CD14-positive monocyte (primary cell): ENCODE measurements at regions not wholly inside any gene's neighbourhood (a gene's known extent, or its start where the extent isn't known, plus 50 kb on each side); places are given as distances from the start of the nearest gene placed in this dataset.

Source experiments
- DNase-seq, 3 donors: peaks; one replicate each; pipeline ENCODE4 v3.0.0-alpha.2; 2011 to 2022
- H2AFZ ChIP-seq: 2 replicates; pipeline ENCODE4 v1.6.0; 2012; ENCODE audit warnings: mild to moderate bottlenecking, low read depth, low read length, inconsistent platforms; ENCODE audit not compliant: insufficient read depth, poor library complexity, severe bottlenecking
- H3K27ac ChIP-seq, 2 donors: 1 replicate in 1 of 2; 2 replicates in 1 of 2; pipeline ENCODE4 v1.5.1; 2012 to 2013; ENCODE audit warnings: low read length in 2 of 2, control low read depth in 1 of 2, inconsistent platforms in 1 of 2, low read depth in 1 of 2, mild to moderate bottlenecking in 1 of 2
- H3K27me3 ChIP-seq, 2 donors: one replicate each; pipeline versions ENCODE4 v1.6.0 to v1.6.1; 2011 to 2013; ENCODE audit warnings: low read length in 2 of 2; ENCODE audit not compliant: control insufficient read depth in 2 of 2, insufficient read depth in 2 of 2
- H3K36me3 ChIP-seq, 2 donors: replicated peaks in 1 of 2; 1 replicate in 1 of 2; 2 replicates in 1 of 2; pipeline versions ENCODE4 v1.5.1 to v1.6.1; 2012 to 2013; ENCODE audit warnings: low read length in 2 of 2, control low read depth in 1 of 2, inconsistent platforms in 1 of 2, mild to moderate bottlenecking in 1 of 2; ENCODE audit not compliant: insufficient read depth in 2 of 2, control insufficient read depth in 1 of 2
- H3K4me1 ChIP-seq, 2 donors: 1 replicate in 1 of 2; 2 replicates in 1 of 2; pipeline versions ENCODE4 v1.5.1 to v1.6.1; 2012 to 2013; ENCODE audit warnings: low read length in 2 of 2, control low read depth in 1 of 2, inconsistent platforms in 1 of 2, mild to moderate bottlenecking in 1 of 2, moderate library complexity in 1 of 2; ENCODE audit not compliant: insufficient read depth in 2 of 2, control insufficient read depth in 1 of 2
- H3K4me2 ChIP-seq: replicated peaks from 2 replicates; pipeline ENCODE3; 2012; ENCODE audit warnings: low read length, moderate library complexity, mild to moderate bottlenecking; ENCODE audit not compliant: poor library complexity, severe bottlenecking; ENCODE audit errors: extremely low read depth
- H3K4me3 ChIP-seq, 3 experiments: fragments of 200-600 bp in 1 of 3; sonication (generic) in 1 of 3; replicated peaks in 1 of 3; 1 replicate in 2 of 3; 2 replicates in 1 of 3; pipeline ENCODE4 v1.5.1; 2011 to 2013; ENCODE audit warnings: low read length in 3 of 3, mild to moderate bottlenecking in 3 of 3, control low read depth in 2 of 3, low read depth in 2 of 3, inconsistent platforms in 1 of 3, moderate library complexity in 1 of 3
- H3K79me2 ChIP-seq: 2 replicates; pipeline ENCODE4 v1.6.0; 2012; ENCODE audit warnings: mild to moderate bottlenecking, control low read depth, inconsistent platforms, low read length, moderate library complexity; ENCODE audit not compliant: insufficient read depth
- H3K9ac ChIP-seq: 2 replicates; pipeline ENCODE4 v1.6.0; 2017; ENCODE audit warnings: low read length, mild to moderate bottlenecking; ENCODE audit not compliant: insufficient read depth, poor library complexity, severe bottlenecking
- H3K9me3 ChIP-seq, 2 donors: replicated peaks in 1 of 2; 1 replicate in 1 of 2; 2 replicates in 1 of 2; pipeline versions ENCODE4 v1.5.1 to v1.6.1; 2012 to 2013; ENCODE audit warnings: low read length in 2 of 2, control low read depth in 1 of 2; ENCODE audit not compliant: control insufficient read depth in 1 of 2, insufficient read depth in 1 of 2
- H4K20me1 ChIP-seq: 2 replicates; pipeline ENCODE4 v1.6.0; 2012; ENCODE audit warnings: mild to moderate bottlenecking, low read length, control low read depth, moderate library complexity; ENCODE audit not compliant: insufficient read depth
- H3K27ac Mint-ChIP-seq, 7 donors: one replicate each; pipeline ENCODE4 v1.8.0; 2020; ENCODE audit warnings: mild to moderate bottlenecking in 7 of 7, mixed read lengths in 7 of 7, moderate library complexity in 6 of 7, inconsistent platforms in 2 of 7
- H3K27me3 Mint-ChIP-seq, 3 donors: one replicate each; pipeline ENCODE4 v1.8.0; 2021 to 2022; ENCODE audit warnings: low read depth in 3 of 3, mild to moderate bottlenecking in 3 of 3, mixed read lengths in 3 of 3, moderate library complexity in 3 of 3, inconsistent platforms in 1 of 3
- H3K36me3 Mint-ChIP-seq, 2 donors: one replicate each; pipeline ENCODE4 v1.8.0; 2020; ENCODE audit warnings: mixed read lengths in 2 of 2, inconsistent platforms in 1 of 2, mild to moderate bottlenecking in 1 of 2
- H3K4me1 Mint-ChIP-seq: one replicate; pipeline ENCODE4 v1.8.0; 2020; ENCODE audit warnings: mild to moderate bottlenecking, mixed read lengths
- H3K4me3 Mint-ChIP-seq, 2 donors: one replicate each; pipeline ENCODE4 v1.8.0; 2020; ENCODE audit warnings: mild to moderate bottlenecking in 2 of 2, mixed read lengths in 2 of 2, moderate library complexity in 1 of 2
- H3K9me3 Mint-ChIP-seq, 7 donors: one replicate each; pipeline ENCODE4 v1.8.0; 2020 to 2022; ENCODE audit warnings: mixed read lengths in 7 of 7, mild to moderate bottlenecking in 6 of 7, moderate library complexity in 6 of 7, inconsistent platforms in 2 of 7
- CTCF ChIP-seq: fragments of 200-600 bp; IDR thresholded peaks from one replicate; pipeline ENCODE4 v1.8.0; 2022; ENCODE audit warnings: antibody characterized with exemption, mild to moderate bottlenecking
- WGBS: methylation state at CpG from one replicate; pipeline ENCODE4 v1.1.5; 2013; ENCODE audit warnings: missing lambda C conversion rate; ENCODE audit not compliant: insufficient coverage; 5-methylcytosine and 5-hydroxymethylcytosine counted together
- intact Hi-C, 2 donors: fragments of 100-400 bp; cut with micrococcal nuclease; formaldehyde crosslinking; loops; one replicate each; pipeline versions ENCODE4 v1.15.0 to v1.15.1; 2023

- Histone ChIP-seq H3K27me3 (no peaks in the 10 kb centered on the region), H3K4me3 (no peak overlapping the region), H2AFZ (no peak overlapping the region), H3K79me2 (no peaks in the 10 kb centered on the region), H3K9me3 (no peaks in the 10 kb centered on the region), H3K36me3 (no peaks in the 10 kb centered on the region), H3K27ac (no peak overlapping the region), H4K20me1 (no peaks in the 10 kb centered on the region), H3K9ac (no peak overlapping the region), H3K4me1 (no peaks in the 10 kb centered on the region), H3K4me2 (no peak overlapping the region)
- no peak overlapping the region for H3K4me3 Mint-ChIP-seq
- H3K4me1 Mint-ChIP-seq, result no peaks in the 10 kb centered on the region
- DNase-seq, result no peak
- intact Hi-C loops, result no loop called here
- H3K9me3 Mint-ChIP-seq, result peaks cover 0 to 12% (median 2%) of the 10 kb centered on the region in 7 donors
- no CpG with 5 or more reads among the region's 5 CpGs for WGBS
- H3K36me3 Mint-ChIP-seq, result no peaks in the 10 kb centered on the region
- H3K27me3 Mint-ChIP-seq, result peaks cover 0 to 4% (median 3%) of the 10 kb centered on the region in 3 donors
- no peak for TF ChIP-seq CTCF
- H3K27ac Mint-ChIP-seq, result no peak overlapping the region
Measured at GRCh38 chr13:21884299-21884909, 213.5 kb downstream of the FGF9 start.

- WGBS, result 41% methylated on average over 5 of the region's 9 CpGs
- peaks cover 0 to 4% of the 10 kb centered on the region in 2 donors for H3K9me3 ChIP-seq
- H2AFZ ChIP-seq, result no peak overlapping the region
- DNase-seq, result no peak
- no peaks in the 10 kb centered on the region for H3K79me2 ChIP-seq
- Mint-ChIP-seq H3K27ac (no peak overlapping the region), H3K4me3 (no peak overlapping the region), H3K4me1 (no peaks in the 10 kb centered on the region), H3K36me3 (no peaks in the 10 kb centered on the region), H3K9me3 (peaks cover 0 to 12% (median 2%) of the 10 kb centered on the region in 7 donors), H3K27me3 (peaks cover 0 to 4% (median 3%) of the 10 kb centered on the region in 3 donors)
- no peak overlapping the region for H3K27ac ChIP-seq
- H4K20me1 ChIP-seq, result no peaks in the 10 kb centered on the region
- H3K9ac ChIP-seq, result no peak overlapping the region
- no peak overlapping the region for H3K4me3 ChIP-seq
- no peak overlapping the region for H3K4me2 ChIP-seq
- no peak for TF ChIP-seq CTCF
- H3K4me1 ChIP-seq, result no peaks in the 10 kb centered on the region
- H3K36me3 ChIP-seq, result no peaks in the 10 kb centered on the region
- no peaks in the 10 kb centered on the region for H3K27me3 ChIP-seq
- intact Hi-C loops, result no loop called here
Measured at GRCh38 chr13:21884965-21885567, 214.2 kb downstream of the FGF9 start.
